ENCODE measurements at regions not wholly inside any gene's neighbourhood (a gene's known extent, or its start where the extent isn't known, plus 50 kb on each side); places are given as distances from the start of the nearest gene placed in this dataset.

DNA sequence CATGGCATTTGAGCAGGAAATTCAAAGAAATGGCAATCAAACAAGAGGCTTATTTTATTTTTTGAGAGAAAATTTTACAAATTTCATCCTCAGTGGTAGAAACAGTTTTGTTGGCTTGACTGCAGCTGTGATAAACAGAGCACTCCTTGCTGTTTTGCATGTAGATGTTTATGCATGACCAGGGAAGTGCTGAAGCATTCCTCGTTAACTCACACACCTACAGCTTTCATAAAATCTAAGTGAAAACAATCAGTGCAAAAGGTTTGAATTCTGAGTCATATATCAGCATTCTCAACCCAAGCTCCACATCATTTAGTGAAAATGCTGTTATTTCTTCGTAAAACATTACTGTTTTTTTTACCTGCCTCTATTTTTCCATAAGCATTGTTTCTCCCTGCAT lies 146.6 kb upstream of the CCDC68 start:
- no peaks in the 10 kb centered on the region for H3K27me3 Mint-ChIP-seq (ENCODE audit: unreplicated experiment)
- H3K4me1 Mint-ChIP-seq (ENCODE audit: unreplicated experiment): peaks cover 9% of the 10 kb centered on the region
- H3K36me3 Mint-ChIP-seq (ENCODE audit: unreplicated experiment): no peaks in the 10 kb centered on the region
- H3K27ac Mint-ChIP-seq (ENCODE audit: unreplicated experiment): no peak overlapping the region
- no peaks in the 10 kb centered on the region for H3K9me3 Mint-ChIP-seq (ENCODE audit: unreplicated experiment)
- no peak for DNase-seq (ENCODE audit: extremely low spot score, unreplicated experiment)
- no peak overlapping the region for H3K4me3 Mint-ChIP-seq (ENCODE audit: unreplicated experiment)
- TF ChIP-seq, protein P1, sequence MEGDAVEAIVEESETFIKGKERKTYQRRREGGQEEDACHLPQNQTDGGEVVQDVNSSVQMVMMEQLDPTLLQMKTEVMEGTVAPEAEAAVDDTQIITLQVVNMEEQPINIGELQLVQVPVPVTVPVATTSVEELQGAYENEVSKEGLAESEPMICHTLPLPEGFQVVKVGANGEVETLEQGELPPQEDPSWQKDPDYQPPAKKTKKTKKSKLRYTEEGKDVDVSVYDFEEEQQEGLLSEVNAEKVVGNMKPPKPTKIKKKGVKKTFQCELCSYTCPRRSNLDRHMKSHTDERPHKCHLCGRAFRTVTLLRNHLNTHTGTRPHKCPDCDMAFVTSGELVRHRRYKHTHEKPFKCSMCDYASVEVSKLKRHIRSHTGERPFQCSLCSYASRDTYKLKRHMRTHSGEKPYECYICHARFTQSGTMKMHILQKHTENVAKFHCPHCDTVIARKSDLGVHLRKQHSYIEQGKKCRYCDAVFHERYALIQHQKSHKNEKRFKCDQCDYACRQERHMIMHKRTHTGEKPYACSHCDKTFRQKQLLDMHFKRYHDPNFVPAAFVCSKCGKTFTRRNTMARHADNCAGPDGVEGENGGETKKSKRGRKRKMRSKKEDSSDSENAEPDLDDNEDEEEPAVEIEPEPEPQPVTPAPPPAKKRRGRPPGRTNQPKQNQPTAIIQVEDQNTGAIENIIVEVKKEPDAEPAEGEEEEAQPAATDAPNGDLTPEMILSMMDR (IDR thresholded peaks at IDR 0.05): no peak

DNA sequence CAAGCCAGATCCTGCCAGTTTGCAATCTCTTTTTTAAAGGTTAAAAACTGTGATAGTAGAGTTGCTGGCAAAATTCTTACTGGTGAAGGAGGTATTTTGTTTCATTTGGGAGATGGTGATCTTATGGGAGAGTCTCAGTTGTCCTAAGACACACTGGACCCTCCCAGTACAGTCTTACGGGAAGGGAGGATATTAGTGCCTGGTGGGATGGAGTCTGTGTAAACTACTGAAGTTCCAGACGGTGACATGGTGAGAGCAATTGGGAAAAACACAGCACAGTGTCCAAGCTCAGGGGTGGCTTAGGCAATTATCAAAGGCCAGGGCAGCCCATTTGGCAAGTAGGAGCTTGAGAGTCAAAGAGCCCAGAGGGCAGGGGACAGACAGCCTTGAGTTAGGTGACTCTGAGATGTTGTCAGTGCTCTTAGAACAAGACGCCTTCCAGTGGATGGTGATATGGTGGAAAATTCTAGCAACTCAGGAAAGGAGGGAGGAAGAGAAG lies 143.7 kb upstream of the CCDC68 start:
- TF ChIP-seq, protein P1 (IDR thresholded peaks at IDR 0.05): no peak
- no peak overlapping the region for H3K27ac Mint-ChIP-seq (ENCODE audit: unreplicated experiment)
- H3K4me1 Mint-ChIP-seq (ENCODE audit: unreplicated experiment): peaks cover 5% of the 10 kb centered on the region
- no peak overlapping the region for H3K4me3 Mint-ChIP-seq (ENCODE audit: unreplicated experiment)
- no peaks in the 10 kb centered on the region for H3K27me3 Mint-ChIP-seq (ENCODE audit: unreplicated experiment)
- DNase-seq (ENCODE audit: extremely low spot score, unreplicated experiment): no peak
- H3K36me3 Mint-ChIP-seq (ENCODE audit: unreplicated experiment): no peaks in the 10 kb centered on the region
- H3K9me3 Mint-ChIP-seq (ENCODE audit: unreplicated experiment): no peaks in the 10 kb centered on the region

DNA sequence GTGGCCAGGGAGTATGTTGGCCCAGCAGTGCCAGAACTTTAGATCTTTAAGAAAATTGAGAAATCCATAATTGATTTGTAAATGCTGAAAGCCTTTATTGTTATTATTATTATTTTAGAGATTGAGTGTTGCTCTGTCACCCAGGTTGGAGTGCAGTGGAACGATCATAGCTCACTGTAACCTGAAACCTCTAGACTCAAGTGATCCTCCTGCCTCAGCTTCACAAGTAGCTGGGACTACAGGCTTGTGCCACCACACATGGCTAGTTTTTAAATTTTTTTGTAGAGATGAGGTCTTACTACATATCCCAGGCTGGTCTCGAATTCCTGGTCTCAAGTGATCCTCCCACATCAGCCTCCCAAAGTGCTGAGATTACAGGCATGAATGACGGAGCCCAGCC lies 143.2 kb upstream of the CCDC68 start:
- DNase-seq (ENCODE audit: extremely low spot score, unreplicated experiment): no peak
- Mint-ChIP-seq H3K4me1 (ENCODE audit: unreplicated experiment) (peaks cover 10% of the 10 kb centered on the region), H3K27me3 (ENCODE audit: unreplicated experiment) (no peaks in the 10 kb centered on the region), H3K36me3 (ENCODE audit: unreplicated experiment) (no peaks in the 10 kb centered on the region), H3K4me3 (ENCODE audit: unreplicated experiment) (no peak overlapping the region), H3K9me3 (ENCODE audit: unreplicated experiment) (no peaks in the 10 kb centered on the region), H3K27ac (ENCODE audit: unreplicated experiment) (no peak overlapping the region)
- TF ChIP-seq, protein P1 (IDR thresholded peaks at IDR 0.05): no peak

DNA sequence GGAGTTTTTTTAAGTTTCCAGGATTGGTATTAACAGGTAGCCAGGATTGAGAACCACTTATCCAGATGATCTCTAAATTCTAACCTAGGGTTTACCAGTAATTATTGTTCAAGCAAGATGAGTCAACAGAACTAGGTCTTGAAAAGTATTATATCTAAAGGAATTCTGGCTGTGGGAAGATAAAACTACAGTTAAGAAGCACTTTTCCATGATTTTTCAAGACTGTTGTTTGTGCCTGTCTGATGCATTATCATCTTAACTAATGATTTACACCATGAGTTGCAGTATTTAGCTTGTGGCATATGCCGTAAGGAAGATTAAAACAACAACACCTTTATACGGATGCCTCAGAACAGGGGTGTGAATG lies 142.2 kb upstream of the CCDC68 start:
- TF ChIP-seq, protein P1 (IDR thresholded peaks at IDR 0.05): no peak
- no peak for DNase-seq (ENCODE audit: extremely low spot score, unreplicated experiment)
- no peaks in the 10 kb centered on the region for H3K36me3 Mint-ChIP-seq (ENCODE audit: unreplicated experiment)
- no peak overlapping the region for H3K4me3 Mint-ChIP-seq (ENCODE audit: unreplicated experiment)
- H3K9me3 Mint-ChIP-seq (ENCODE audit: unreplicated experiment): no peaks in the 10 kb centered on the region
- H3K27me3 Mint-ChIP-seq (ENCODE audit: unreplicated experiment): no peaks in the 10 kb centered on the region
- H3K27ac Mint-ChIP-seq (ENCODE audit: unreplicated experiment): no peak overlapping the region
- H3K4me1 Mint-ChIP-seq (ENCODE audit: unreplicated experiment): peaks cover 17% of the 10 kb centered on the region

DNA sequence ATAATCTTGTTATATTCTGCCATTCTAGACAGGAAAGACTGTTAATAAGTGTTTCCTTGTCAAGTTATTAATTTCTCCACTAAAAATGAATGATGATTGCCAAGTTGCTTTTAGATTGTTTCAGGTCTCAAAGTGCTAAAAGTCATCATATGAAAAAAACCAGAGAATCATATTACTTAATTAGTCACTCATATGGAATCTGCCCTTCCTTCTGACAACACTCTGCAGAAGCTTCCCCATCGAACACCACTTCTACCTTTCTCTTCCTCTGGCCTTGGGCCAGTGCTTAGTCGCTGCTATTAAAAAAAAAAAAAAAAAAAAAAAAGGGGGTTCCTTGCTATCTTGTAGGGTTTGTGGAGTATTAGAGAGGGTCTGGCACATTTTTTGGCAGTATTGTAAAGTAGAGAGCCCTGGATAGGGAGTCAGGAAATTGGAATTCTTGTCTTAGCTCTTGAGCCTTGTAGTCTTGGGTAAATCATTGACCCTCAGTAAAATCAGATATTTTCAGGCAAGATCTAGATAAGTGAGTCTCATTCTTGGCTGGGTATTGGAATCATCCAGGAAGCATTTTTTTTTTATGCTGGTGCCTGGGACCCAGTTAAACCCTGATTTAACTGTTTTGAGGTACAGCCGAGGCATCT lies 141.7 kb upstream of the CCDC68 start:
- Mint-ChIP-seq H3K27ac (ENCODE audit: unreplicated experiment) (no peak overlapping the region), H3K4me3 (ENCODE audit: unreplicated experiment) (no peak overlapping the region), H3K9me3 (ENCODE audit: unreplicated experiment) (no peaks in the 10 kb centered on the region), H3K4me1 (ENCODE audit: unreplicated experiment) (peaks cover 19% of the 10 kb centered on the region), H3K36me3 (ENCODE audit: unreplicated experiment) (no peaks in the 10 kb centered on the region), H3K27me3 (ENCODE audit: unreplicated experiment) (no peaks in the 10 kb centered on the region)
- TF ChIP-seq, protein P1 (IDR thresholded peaks at IDR 0.05): no peak
- DNase-seq (ENCODE audit: extremely low spot score, unreplicated experiment): no peak

Measured in osteocyte (in vitro differentiated cells).